ENCODE measurements at regions not wholly inside any gene's neighbourhood (a gene's known extent, or its start where the extent isn't known, plus 50 kb on each side); places are given as distances from the start of the nearest gene placed in this dataset.

GRCh38 chr3:4223777-4224176, 79.4 kb upstream of the SETMAR start:
- intact Hi-C loops (cut with DNase I), result no loop called here
- 94% methylated on average over 2 of the region's 2 CpGs for WGBS, 2 donors

GRCh38 chr3:4224331-4224730, 78.8 kb upstream of the SETMAR start:
- no peak overlapping the region for H3K27ac ChIP-seq
- H3K27me3 ChIP-seq, result no peaks in the 10 kb centered on the region
- H3K9me3 ChIP-seq, result no peaks in the 10 kb centered on the region
- intact Hi-C loops (cut with DNase I), result no loop called here
- DNase-seq, result no peak
- TF ChIP-seq POLR2AphosphoS5 (IDR thresholded peaks at IDR 0.05) (no peak), EP300 (IDR thresholded peaks at IDR 0.05) (no peak), CTCF (IDR thresholded peaks at IDR 0.05) (no peak), POLR2A (IDR thresholded peaks at IDR 0.05) (no peak)
- no peaks in the 10 kb centered on the region for H3K4me1 ChIP-seq
- H3K36me3 ChIP-seq, result no peaks in the 10 kb centered on the region
- no peak overlapping the region for H3K4me3 ChIP-seq

More at GRCh38 chr3:4223777-4224176, 79.4 kb upstream of the SETMAR start:
- Histone ChIP-seq H3K4me3 (no peak overlapping the region), H3K27ac (no peak overlapping the region), H3K27me3 (no peaks in the 10 kb centered on the region), H3K9me3 (no peaks in the 10 kb centered on the region), H3K36me3 (no peaks in the 10 kb centered on the region), H3K4me1 (no peaks in the 10 kb centered on the region)
- TF ChIP-seq POLR2A (IDR thresholded peaks at IDR 0.05) (no peak), CTCF (IDR thresholded peaks at IDR 0.05) (no peak), POLR2AphosphoS5 (IDR thresholded peaks at IDR 0.05) (no peak), EP300 (IDR thresholded peaks at IDR 0.05) (no peak)
- DNase-seq, result no peak

GRCh38 chr3:4225005-4225471, 78.1 kb upstream of the SETMAR start:
- Histone ChIP-seq H3K4me1 (no peaks in the 10 kb centered on the region), H3K9me3 (no peaks in the 10 kb centered on the region), H3K27ac (no peak overlapping the region), H3K36me3 (no peaks in the 10 kb centered on the region), H3K27me3 (no peaks in the 10 kb centered on the region), H3K4me3 (no peak overlapping the region)
- DNase-seq, result no peak
- intact Hi-C loops (cut with DNase I), result no loop called here
- TF ChIP-seq EP300 (IDR thresholded peaks at IDR 0.05) (no peak), POLR2AphosphoS5 (IDR thresholded peaks at IDR 0.05) (no peak), POLR2A (IDR thresholded peaks at IDR 0.05) (no peak), CTCF (IDR thresholded peaks at IDR 0.05) (no peak)

- no peak for DNase-seq
- no peaks in the 10 kb centered on the region for H3K4me1 ChIP-seq
- H3K4me3 ChIP-seq, result no peak overlapping the region
- H3K9me3 ChIP-seq, result no peaks in the 10 kb centered on the region
- 82 to 89% methylated on average over 2 of the region's 2 CpGs for WGBS, 2 donors
- H3K27me3 ChIP-seq, result no peaks in the 10 kb centered on the region
- intact Hi-C loops (cut with DNase I), result no loop called here
- H3K27ac ChIP-seq, result no peak overlapping the region
- no peaks in the 10 kb centered on the region for H3K36me3 ChIP-seq
- no peak for TF ChIP-seq POLR2AphosphoS5 (IDR thresholded peaks at IDR 0.05)
- TF ChIP-seq CTCF (IDR thresholded peaks at IDR 0.05), result no peak
- TF ChIP-seq POLR2A (IDR thresholded peaks at IDR 0.05), result no peak
- no peak for TF ChIP-seq EP300 (IDR thresholded peaks at IDR 0.05)
These were observed 74.9 kb upstream of the SETMAR start for GRCh38 chr3:4228295-4228694.

GRCh38 chr3:4231041-4231440, 72.1 kb upstream of the SETMAR start:
- intact Hi-C loops (cut with DNase I), result no loop called here
- no peaks in the 10 kb centered on the region for H3K36me3 ChIP-seq

More at GRCh38 chr3:4231041-4231440, 72.1 kb upstream of the SETMAR start:
- Histone ChIP-seq H3K9me3 (no peaks in the 10 kb centered on the region), H3K4me3 (no peak overlapping the region), H3K27ac (no peak overlapping the region), H3K27me3 (no peaks in the 10 kb centered on the region), H3K4me1 (no peaks in the 10 kb centered on the region)
- no peak for TF ChIP-seq POLR2A (IDR thresholded peaks at IDR 0.05)
- no peak for TF ChIP-seq EP300 (IDR thresholded peaks at IDR 0.05)
- no peak for TF ChIP-seq POLR2AphosphoS5 (IDR thresholded peaks at IDR 0.05)
- no peak for TF ChIP-seq CTCF (IDR thresholded peaks at IDR 0.05)
- WGBS, 2 donors, result 66% methylated on average over 4 of the region's 4 CpGs
- DNase-seq, result no peak
